Astrocyte of the hippocampus (primary cell): ENCODE measurements at regions not wholly inside any gene's neighbourhood (a gene's known extent, or its start where the extent isn't known, plus 50 kb on each side); places are given as distances from the start of the nearest gene placed in this dataset.

Experiments used
- DNase-seq: peaks from one replicate; pipeline ENCODE4 v3.0.0; 2011; ENCODE audit warnings: low read depth, low spot score

GRCh38 chr6:156564127-156564806 lies 212.9 kb upstream of the ARID1B start:
- DNase-seq = peak; percentile 86

DNA sequence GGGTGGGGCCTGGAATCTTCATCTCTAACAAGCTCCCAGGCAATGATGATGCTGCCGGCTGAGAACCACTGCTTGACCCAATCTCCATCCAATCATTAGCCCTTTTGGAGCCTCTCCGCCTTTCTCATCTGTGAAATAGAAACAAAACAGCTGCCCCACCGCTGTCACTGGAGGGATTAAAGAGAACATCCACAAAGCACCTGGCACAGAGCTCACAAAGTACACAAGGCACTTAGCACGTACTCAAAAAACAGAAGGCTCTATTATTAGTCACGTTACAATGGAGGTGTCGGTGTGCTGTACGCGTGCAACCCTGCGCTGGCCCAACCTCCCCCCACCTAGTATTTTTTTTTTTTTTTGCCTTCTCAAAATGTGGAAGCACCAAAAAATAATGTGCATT lies 213.5 kb upstream of the ARID1B start:
- DNase-seq = no peak

DNA sequence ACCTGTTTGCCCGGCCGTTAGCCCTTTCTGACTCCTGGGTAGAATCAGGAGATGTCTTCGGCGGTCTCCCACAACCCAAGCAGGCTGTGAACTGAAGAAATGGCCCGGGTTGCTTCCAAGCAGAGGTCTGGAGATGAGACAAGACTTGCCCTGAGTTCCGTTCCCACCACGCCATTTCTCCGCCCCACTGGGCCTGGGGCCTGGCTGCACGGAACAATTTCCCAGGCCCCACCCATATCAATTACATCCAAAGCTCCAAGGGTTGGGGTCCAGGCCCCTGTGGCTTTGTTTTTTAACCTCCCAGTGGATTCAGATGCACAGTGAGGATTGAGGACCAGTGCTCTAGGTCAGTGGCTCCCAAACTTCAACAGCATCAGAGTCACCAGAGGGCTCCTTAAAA lies 214.5 kb upstream of the ARID1B start:
- no peak for DNase-seq

GRCh38 chr6:156562019-156562418 lies 215.2 kb upstream of the ARID1B start:
- DNase-seq = no peak

DNA sequence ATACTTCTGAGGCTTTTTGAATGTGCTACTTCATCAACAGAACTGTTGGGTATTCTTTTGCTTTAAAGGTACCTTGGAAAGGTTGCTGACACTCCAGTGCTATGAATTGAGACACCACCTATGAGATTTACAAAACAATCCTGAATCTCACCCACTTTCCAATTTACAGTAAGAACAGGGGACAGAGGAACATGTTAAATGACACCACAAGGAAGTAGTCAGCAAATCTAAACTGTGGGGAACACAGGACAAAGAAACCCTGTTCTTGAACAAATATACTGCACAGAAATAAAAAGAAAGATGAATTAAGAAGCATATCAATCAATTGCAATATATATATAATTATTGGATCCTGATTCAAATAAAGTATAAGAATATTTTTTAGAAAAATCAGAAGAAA lies 216.7 kb upstream of the ARID1B start:
- no peak for DNase-seq

- DNase-seq = no peak
Measured at GRCh38 chr6:156559162-156559690, 218.0 kb upstream of the ARID1B start.

DNA sequence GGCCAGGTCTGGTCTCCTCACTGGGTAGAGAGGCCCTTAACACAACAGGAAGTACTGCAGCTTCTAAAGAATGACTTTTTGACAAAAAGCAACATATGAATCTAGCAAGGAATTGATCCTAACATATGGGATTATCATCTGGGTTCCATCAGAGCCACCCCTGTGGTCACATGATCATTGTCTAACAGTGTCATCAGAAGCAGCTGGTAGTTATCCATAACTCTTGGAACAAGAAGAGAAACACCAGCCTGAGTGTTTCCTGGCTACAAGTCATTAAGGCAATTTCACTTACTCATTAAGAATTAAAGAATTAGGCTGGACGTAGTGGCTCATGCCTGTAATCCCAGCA lies 219.3 kb upstream of the ARID1B start:
- no peak for DNase-seq

DNA sequence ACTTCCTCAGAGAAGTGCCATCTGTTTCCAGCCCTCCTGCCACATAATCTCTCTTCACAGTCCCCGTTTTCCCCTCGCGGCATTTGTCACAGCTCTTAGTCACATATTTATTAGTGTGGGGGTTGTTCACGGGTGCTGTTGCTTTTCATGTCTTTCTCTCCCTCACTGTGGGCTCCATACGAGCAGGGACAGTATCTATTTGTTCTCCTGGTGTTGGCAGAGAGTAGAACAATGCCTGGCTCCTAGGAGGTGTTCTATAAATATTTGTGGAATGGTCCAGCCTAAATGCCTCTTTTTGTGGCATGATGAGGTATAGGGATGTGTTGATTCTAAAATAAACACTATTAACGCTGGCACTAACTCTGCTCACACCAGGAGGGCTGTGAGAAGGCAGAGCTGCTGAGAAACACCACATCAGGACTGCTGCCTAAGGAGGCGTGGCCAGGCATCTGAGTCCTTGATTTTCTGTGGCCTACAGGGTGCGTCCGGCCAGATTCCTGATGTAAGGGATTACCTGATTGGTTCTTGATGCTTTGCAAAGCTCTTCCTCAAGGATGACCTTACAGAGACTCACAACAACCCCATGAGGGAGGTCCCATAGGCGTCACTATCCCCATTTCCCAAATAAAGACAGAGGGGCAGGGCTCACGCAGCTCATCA lies 219.8 kb upstream of the ARID1B start:
- peak; percentile 81 for DNase-seq

DNA sequence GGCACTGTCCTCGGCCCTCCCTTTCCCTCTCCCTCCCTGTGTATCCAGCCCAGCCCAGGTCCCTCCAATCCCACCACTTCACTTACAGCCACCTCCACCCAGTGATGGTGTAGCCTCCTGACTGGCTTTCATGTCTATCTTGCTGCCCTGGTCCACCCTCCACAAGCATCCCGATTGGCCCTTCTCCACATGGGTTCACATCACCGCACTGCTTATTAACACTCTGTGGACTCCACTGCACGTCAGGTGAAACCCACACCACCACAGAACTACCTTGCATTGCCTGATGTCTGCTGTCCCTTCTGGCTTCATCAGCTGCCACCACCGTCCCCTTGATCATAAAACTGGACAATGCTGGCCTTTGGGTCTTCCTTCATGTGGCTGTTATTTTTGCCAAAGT lies 220.4 kb upstream of the ARID1B start:
- DNase-seq = no peak

- DNase-seq = no peak
Measured at GRCh38 chr6:156555116-156555515, 222.1 kb upstream of the ARID1B start.

DNA sequence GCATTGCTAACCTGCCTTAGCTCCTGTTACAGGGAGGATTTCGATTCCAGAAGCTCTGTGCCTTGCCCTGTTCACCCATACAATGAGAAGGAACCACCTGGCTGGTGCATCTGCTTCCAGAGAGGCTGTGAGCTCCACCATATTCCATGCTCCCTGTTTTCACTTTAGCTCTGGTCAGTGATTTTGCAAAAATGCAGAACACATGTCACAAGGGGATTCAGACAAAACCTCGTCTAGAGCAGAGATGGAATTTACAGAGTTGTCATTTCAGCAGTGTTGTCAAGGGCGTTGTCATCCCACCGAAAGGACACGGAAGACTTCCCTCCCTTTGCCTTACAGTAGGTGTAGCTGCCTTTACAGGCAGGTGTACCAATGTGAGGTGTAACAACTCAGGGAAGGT lies 223.0 kb upstream of the ARID1B start:
- no peak for DNase-seq

GRCh38 chr6:156552849-156553248 lies 224.3 kb upstream of the ARID1B start:
- DNase-seq = no peak

DNA sequence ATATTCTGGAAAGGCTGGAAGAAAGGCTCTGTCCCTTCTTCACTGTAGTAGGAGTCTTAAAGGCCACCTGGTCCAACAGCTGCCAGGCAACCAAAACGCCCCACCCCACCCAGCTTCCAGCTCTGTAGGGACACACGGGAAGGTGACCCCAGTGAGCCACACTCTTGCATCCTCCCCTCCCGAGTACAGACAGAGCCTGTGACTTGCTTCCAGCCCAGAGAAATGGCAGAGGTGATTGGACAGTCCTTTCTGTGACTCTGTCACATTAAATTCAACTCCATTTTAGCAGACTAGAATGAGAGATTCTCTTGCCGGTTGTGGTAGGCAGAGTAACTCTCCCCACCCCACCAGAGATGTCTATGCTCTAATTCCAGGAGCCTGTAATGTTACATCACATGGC lies 226.2 kb upstream of the ARID1B start:
- no peak for DNase-seq

- DNase-seq = no peak
Measured at GRCh38 chr6:156545931-156546330, 231.2 kb upstream of the ARID1B start.

DNA sequence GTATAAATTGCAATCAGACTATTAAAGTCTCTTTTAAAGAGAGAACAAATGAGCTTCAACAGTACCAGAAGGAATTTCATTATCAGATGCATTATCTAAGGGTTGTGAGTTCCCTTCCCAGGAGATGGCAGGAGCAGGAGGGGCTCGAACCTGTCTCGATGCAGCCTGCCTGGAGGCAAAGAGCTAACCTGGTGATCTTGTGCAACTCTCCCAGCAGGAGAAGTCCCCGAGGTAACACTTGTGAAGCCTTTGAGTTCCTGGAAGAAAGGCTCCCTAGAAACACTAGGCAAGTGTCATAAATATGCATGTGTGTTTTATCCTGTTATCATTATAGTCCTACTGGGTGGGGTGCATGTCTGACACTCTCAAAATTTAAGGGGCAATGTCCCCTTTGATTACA lies 232.2 kb upstream of the ARID1B start:
- no peak for DNase-seq

- no peak for DNase-seq
Measured at GRCh38 chr6:156544046-156544445, 233.1 kb upstream of the ARID1B start.

DNA sequence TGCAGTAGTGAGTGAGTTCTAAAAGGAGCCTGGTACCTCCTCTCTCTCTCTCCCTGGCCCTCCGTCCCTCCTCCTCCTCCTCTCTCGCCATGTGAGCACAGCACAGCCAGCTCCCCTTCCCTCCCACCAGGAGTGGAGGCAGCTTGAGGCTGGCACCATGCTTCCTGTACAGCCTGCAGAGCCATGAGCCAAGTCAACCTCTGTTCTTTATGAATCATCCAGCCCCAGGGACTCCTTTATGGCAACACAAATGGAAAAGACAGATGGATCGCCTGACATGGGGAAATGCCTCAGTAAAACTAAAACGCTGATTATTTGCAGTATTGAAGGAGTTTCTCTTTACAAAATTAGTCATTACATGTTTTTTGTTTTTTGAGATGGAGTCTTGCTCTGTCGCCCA lies 233.7 kb upstream of the ARID1B start:
- no peak for DNase-seq

DNA sequence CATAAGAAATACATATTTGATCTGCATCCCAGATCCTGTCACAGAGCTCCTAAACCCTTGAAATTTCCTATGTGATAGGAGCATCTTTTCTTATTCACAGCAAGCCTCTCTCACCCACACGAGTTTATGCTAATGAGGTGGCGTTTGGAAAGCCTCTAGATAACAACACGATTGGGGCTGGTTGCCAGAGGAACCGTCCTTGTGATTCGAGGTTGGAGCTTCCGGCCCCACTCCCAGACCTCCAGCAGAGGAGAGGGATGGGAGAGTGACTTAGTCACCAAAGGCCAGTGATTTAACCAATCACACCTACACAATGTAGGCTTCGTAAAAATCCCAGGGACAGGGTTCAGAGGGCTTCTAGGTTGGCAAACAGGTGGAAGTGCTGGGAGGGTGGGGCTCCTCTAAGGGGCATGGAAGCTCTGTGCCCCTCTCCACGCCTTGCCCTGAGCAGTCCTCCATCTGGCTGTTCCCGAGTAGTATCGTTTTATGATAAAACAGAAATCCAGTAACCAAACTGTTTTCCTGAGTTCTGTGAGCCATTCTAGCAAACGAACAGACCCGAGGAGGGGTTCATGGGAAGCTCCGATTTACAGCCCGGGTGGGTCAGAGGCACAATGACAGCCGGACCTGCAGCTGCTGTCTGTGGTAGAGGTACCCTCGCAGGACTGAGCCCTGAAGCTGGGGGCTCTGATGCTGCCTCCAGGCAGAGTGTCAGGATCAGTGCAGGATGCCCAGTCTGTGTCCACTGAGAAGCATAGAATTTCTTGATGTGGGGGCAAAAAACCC lies 238.1 kb upstream of the ARID1B start:
- DNase-seq = peak; percentile 7

- no peak for DNase-seq
Measured at GRCh38 chr6:156534594-156534993, 242.6 kb upstream of the ARID1B start.

DNA sequence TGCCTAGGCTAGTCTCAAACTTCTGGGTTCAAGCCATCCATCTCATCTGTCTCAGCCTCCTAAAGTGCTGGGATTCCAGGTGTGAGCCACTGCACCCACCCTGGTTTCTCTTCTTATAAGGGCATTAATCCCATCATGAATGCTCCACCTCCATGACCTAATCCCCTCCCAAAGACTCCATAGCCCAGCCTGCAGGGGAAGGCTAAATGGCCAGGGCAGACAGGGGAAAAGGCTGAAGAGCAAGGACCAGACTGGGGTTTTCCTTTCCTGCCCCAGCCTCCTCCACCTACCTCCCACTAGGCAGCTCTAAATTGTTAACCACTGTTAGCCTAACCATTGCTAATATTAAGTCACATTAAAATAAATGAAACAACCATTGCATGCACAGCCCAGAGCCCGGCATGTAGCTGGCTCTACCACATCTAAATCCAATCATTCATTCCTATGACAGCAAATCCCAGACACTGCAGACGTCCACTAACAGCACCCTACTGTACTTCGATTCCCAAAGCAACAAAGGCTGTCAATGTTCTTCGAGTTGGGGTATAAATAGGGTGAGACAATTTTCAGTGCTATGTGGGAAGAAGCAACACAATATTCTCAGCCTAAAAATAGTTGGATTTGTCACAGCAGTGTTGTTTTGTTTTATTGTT lies 243.2 kb upstream of the ARID1B start:
- DNase-seq = no peak

DNA sequence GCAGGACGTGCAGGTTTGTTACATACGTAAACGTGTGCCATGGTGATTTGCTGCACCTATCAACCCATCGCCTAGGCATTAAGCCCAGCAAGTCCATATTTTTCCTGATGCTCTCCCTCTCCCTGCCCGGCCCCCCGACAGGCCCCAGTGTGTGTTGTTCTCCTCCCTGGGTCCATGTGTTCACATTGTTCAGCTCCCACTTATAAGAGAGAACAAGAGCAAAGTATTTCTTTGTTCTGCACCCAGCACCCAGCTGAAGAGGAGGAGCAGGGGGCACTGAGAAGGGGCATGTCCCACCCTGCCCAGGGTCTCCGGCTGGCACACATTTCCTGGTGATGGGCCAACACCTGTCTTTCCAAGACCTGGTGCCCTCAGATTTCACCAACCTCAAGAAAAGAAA lies 251.1 kb upstream of the ARID1B start:
- no peak for DNase-seq

DNA sequence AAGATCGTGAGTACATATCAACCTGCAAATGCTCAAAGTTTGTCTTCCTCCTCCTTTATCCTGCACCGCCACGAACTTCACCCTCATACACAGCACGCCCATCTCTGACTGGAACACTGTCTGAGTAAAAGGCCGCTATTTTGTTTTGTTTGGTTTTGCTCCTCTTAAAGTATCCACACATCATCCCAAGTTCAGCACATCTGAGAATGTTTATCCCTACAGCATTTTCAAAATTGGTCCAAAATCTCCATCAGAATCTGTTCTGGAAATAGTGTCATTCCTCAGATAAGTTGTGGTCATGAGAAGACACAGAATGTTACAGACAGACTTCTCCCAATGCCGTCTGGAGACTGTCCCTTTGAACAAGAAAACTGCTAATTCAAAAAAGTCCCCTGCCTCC lies 251.6 kb upstream of the ARID1B start:
- no peak for DNase-seq
